ENCODE measurements at regions not wholly inside any gene's neighbourhood (a gene's known extent, or its start where the extent isn't known, plus 50 kb on each side); places are given as distances from the start of the nearest gene placed in this dataset.
"Not testable (repeated sequence)": the region's sequence is repeated elsewhere in the genome, so short reads cannot be mapped to it uniquely, and the experiment has no call there.

DNA sequence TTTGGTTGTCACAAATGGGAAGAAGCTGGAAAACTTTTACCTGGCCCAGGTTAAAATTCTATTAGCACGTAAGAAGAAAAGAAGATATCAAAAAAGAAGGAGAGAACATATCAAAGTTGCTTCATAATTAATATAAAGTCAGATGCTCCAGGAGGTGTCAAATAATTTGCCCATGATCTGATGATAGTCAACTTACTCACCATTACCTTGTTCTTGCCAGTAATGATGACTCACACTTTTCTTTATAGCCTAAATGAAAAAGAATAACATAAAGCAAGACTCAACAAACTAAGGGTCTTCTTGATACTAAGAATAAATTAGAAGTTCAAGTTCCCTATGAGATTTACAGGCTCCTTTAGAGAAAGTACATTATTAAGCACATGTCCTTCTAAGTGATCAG lies 580.4 kb downstream of the TTLL7 start:
- Histone ChIP-seq H3K4me3 (no peak overlapping the region), H3K27me3 (no peaks in the 10 kb centered on the region), H3K9me3 (no peaks in the 10 kb centered on the region), H3K27ac (no peak overlapping the region), H3K4me1 (ENCODE audit: insufficient read depth) (no peaks in the 10 kb centered on the region), H3K36me3 (no peaks in the 10 kb centered on the region)
- DNase-seq = no peak
- intact Hi-C loops (cut with DNase I) = no loop called here
- 98 to 100% (median 100%) methylated on average over 1 of the region's 1 CpG for WGBS, 3 donors
- TF ChIP-seq, protein P1, sequence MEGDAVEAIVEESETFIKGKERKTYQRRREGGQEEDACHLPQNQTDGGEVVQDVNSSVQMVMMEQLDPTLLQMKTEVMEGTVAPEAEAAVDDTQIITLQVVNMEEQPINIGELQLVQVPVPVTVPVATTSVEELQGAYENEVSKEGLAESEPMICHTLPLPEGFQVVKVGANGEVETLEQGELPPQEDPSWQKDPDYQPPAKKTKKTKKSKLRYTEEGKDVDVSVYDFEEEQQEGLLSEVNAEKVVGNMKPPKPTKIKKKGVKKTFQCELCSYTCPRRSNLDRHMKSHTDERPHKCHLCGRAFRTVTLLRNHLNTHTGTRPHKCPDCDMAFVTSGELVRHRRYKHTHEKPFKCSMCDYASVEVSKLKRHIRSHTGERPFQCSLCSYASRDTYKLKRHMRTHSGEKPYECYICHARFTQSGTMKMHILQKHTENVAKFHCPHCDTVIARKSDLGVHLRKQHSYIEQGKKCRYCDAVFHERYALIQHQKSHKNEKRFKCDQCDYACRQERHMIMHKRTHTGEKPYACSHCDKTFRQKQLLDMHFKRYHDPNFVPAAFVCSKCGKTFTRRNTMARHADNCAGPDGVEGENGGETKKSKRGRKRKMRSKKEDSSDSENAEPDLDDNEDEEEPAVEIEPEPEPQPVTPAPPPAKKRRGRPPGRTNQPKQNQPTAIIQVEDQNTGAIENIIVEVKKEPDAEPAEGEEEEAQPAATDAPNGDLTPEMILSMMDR (IDR thresholded peaks at IDR 0.05) = no peak
- TF ChIP-seq EP300 (IDR thresholded peaks at IDR 0.05) (no peak), POLR2A (IDR thresholded peaks at IDR 0.05) (no peak)

DNA sequence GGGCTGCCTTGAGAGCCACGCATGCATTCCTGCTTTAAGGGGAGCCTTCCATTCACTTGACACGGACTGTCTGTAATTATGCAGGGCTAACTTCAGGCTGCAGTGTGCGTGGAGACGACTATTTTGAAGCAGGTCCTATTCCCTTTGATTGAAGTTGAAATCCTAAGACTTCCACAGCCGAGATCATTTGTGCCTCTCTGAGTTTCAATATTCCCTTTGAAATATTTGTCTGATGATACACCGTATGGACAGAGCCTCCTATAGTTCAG lies 585.2 kb downstream of the TTLL7 start:
- H3K27me3 ChIP-seq; DNase-seq; H3K4me1 ChIP-seq (ENCODE audit: insufficient read depth); H3K27ac ChIP-seq; intact Hi-C loops (cut with DNase I); H3K4me3 ChIP-seq; H3K36me3 ChIP-seq; H3K9me3 ChIP-seq: not testable (repeated sequence)
- 49 to 61% (median 50%) methylated on average over 2 to 4 of the region's 6 CpGs for WGBS, 3 donors

DNA sequence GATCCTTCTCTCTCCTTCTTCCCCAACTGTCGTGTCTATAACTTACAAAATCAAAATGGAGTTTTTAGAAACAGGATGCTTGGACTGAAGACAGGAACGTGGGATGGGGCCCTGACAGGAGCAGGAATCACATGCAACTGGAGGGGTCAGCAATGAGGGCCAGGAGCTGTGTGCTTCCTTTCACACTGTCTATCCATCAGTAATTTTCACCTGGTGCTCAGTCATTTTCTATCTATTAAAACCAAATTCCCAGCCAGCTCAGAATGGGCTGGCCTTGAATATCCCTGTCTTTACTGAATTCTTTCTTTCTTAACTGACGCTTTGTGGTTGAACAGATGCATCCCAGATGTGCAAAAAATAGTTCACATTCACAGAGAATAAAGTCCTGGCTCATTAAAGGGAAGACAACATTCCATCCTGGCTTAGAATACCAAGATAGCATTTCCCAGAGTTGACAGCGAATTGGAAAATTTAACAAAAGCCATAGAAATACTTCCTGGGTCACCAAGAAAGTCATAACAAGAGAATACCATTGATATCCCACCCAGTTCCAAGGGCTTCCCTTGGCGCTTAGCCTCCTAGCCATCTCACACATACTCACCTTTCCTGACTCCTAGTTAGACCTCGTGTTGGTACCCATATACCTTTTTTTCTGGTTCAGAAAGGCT lies 588.1 kb downstream of the TTLL7 start:
- WGBS, 3 donors = 17 to 27% (median 21%) methylated on average over 5 to 6 of the region's 6 CpGs
- H3K9me3 ChIP-seq; H3K36me3 ChIP-seq; intact Hi-C loops (cut with DNase I); H3K27me3 ChIP-seq; H3K4me1 ChIP-seq (ENCODE audit: insufficient read depth); H3K27ac ChIP-seq; H3K4me3 ChIP-seq; DNase-seq: not testable (repeated sequence)

DNA sequence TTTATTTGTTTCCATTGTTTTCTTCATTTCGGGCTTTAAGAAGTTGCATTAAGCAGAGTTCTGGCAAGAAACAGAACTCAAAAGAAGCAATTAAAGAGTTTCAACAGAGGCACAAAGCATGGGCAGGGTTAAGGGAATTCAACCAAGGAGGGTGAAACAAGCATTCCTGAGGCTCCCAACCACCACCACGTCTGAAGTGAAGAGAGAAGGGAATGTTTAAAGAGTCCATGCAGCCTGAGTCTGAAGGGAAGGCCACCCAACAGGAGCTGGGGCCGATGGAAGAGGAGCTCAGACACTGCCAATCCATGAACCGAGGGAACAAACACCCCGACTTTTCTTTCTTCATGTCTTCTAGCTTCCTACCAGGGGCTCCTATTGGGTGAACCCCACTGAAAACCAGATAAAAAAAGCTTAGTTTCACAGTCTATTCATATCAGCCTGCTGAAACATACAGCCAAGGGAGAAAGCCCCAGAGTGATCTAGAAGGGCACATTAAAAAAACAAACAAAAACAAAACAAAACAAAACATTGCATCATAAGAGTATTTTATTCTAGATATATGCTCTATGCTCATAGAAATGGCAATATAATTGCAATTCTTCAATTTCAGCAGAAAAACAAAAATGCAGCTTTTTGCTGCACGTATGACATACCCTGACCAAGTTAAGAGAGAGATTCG lies 592.1 kb downstream of the TTLL7 start:
- intact Hi-C loops (cut with DNase I); H3K4me1 ChIP-seq (ENCODE audit: insufficient read depth); DNase-seq; H3K27ac ChIP-seq; H3K4me3 ChIP-seq; H3K36me3 ChIP-seq; H3K27me3 ChIP-seq; H3K9me3 ChIP-seq: not testable (repeated sequence)
- 67 to 82% (median 81%) methylated on average over 3 of the region's 7 CpGs for WGBS, 3 donors

DNA sequence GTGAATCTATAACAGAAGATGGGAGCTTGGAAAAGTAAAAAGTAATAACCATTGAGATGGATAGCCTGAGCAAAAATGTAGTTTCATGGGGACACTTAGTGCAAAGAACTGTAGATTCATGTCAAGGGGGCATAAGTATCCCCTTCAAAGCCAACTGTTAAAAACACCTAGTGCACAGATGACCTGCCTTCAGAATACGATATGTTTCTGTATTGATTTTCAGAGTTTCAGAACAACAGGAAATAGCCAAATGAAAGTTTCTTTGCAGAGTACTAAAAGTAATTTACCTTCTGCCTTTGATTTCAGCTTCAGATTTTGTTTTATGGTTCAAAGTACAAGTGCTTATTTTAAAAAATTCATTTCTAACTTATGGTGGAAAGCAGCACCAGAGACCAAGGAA lies 593.1 kb downstream of the TTLL7 start:
- H3K27ac ChIP-seq; H3K27me3 ChIP-seq; H3K36me3 ChIP-seq; DNase-seq; H3K9me3 ChIP-seq; H3K4me3 ChIP-seq; H3K4me1 ChIP-seq (ENCODE audit: insufficient read depth); intact Hi-C loops (cut with DNase I): not testable (repeated sequence)
- WGBS, 3 donors = 100% methylated on average over 1 of the region's 1 CpG

DNA sequence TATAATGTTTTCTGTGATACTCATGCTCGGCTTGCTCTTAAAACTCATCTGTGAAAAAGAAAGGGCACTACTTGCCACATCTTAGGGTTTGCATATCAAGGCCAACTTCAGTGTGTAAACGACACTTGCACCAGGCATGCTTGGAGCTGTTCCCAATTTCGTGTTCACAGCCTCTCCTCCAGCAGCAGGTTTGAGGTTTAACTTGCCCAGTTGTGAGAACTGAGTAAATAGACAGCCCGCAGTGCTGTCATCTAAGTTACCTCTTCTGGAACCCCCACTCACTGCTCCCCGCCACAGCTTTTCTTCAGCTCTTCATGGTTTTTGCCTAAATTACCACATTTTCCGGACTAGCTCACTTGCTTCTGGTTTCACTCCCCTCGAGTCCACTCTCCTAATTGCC lies 595.4 kb downstream of the TTLL7 start:
- H3K27me3 ChIP-seq; intact Hi-C loops (cut with DNase I); H3K4me1 ChIP-seq (ENCODE audit: insufficient read depth); H3K9me3 ChIP-seq; DNase-seq; H3K36me3 ChIP-seq; H3K4me3 ChIP-seq; H3K27ac ChIP-seq: not testable (repeated sequence)
- WGBS, 3 donors = 74 to 86% (median 83%) methylated on average over 6 to 7 of the region's 7 CpGs

DNA sequence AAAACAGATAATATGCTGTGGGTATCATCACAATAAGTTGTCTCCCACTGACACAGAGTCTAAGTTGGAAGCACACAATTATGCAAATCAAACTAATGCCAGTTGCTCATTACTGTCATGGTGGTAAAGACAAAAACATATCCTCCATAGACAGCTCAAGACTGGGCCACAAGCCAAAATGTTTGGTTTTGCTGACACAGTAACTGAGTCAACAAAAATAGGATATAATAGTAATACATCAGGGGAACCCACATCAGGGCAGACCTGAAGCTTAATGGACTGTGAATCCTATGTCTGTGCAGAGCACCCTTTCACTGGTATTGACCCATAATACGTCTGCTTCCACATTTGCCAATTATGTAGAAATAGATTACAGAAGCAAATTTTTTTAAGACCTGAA lies 597.8 kb downstream of the TTLL7 start:
- DNase-seq; H3K27me3 ChIP-seq; H3K4me1 ChIP-seq (ENCODE audit: insufficient read depth); H3K36me3 ChIP-seq; H3K27ac ChIP-seq; H3K4me3 ChIP-seq; intact Hi-C loops (cut with DNase I); H3K9me3 ChIP-seq: not testable (repeated sequence)
- WGBS, 3 donors = 84 to 93% (median 89%) methylated on average over 1 of the region's 1 CpG

DNA sequence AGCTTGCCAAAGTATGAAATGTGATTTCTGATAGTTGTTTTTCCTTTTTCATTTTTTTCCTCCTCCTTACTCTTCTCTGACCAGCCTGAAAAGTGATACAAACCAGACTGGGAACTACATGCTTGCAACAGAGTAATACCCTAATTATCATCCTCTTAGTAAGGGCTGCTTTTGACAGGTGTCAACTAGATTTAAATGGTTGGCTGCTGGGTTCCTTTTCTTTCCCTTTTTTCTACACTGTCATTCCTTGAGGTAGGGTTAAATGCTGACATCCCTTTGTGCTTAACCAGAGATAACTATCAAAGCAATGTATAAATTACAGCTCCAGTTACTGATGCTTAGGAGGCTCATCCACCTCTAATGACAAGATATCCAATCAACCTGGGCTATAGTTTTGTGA lies 598.8 kb downstream of the TTLL7 start:
- H3K36me3 ChIP-seq; H3K27ac ChIP-seq; H3K27me3 ChIP-seq; DNase-seq; intact Hi-C loops (cut with DNase I); H3K4me3 ChIP-seq; H3K9me3 ChIP-seq; H3K4me1 ChIP-seq (ENCODE audit: insufficient read depth): not testable (repeated sequence)

DNA sequence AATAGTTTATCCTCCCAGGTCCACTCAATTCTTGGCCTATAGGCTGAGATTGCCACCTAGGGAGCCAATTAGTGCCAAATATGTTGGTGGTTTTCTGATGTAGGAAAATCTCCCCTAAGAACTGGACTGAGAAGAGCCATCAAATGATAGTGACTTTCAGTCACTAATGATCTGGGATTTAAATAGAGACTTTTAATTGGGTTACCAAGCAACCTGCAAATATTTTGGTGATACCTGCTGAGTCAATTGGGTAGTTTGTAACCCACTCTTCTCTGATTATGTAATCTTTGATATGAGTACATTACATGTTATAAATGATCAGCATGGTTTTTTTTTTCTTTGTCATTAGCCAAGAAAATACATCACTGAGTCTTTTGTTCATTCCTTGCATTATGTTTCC lies 600.8 kb downstream of the TTLL7 start:
- H3K36me3 ChIP-seq; intact Hi-C loops (cut with DNase I); H3K27me3 ChIP-seq; H3K9me3 ChIP-seq; H3K4me3 ChIP-seq; H3K4me1 ChIP-seq (ENCODE audit: insufficient read depth); DNase-seq; H3K27ac ChIP-seq: not testable (repeated sequence)

DNA sequence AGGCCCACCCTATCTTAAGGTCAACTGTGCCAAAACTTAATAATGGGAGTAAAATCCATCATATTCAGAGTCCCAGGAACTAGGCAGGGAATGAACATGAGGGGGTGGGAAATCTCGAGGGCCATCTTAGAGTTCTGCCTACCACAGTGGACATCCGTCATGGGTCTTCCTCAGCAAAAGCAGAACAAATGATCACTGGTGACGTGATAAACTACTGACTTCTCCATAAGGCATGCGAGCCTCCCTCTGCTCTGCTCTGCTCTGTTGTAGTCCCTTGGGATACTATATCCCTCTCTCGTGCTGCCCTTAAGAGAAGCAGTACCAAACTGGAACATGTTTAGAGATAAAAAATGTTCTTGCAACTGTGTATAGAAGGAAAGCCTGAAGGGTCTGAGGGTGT lies 603.8 kb downstream of the TTLL7 start:
- H3K4me1 ChIP-seq (ENCODE audit: insufficient read depth); H3K27ac ChIP-seq; DNase-seq; H3K9me3 ChIP-seq; H3K36me3 ChIP-seq; H3K4me3 ChIP-seq; intact Hi-C loops (cut with DNase I); H3K27me3 ChIP-seq: not testable (repeated sequence)
- WGBS, 3 donors = 80 to 93% (median 81%) methylated on average over 5 of the region's 5 CpGs

DNA sequence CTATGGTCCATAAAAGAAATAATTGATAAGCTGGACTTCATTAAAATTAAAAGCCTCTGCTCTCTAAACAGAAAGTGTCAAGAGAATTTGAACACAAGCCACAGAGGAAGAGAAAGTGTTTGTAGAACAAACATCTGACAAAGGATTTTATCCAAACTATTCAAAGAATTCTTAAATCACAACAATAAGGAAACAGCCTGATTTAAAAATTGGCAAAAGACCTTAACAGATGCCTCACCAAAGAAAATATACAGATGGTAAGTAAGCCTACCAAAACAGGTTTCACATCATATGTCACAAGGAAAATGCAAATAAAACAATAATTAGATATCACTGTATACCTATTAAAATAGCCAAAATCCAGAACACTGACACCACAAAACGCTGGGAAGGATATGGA lies 612.0 kb downstream of the TTLL7 start:
- H3K27me3 ChIP-seq; intact Hi-C loops (cut with DNase I); H3K4me3 ChIP-seq; H3K27ac ChIP-seq; H3K9me3 ChIP-seq; H3K4me1 ChIP-seq (ENCODE audit: insufficient read depth); H3K36me3 ChIP-seq; DNase-seq: not testable (repeated sequence)
- WGBS, 3 donors = 53 to 75% (median 53%) methylated on average over 1 of the region's 1 CpG
